ENCODE measurements at regions not wholly inside any gene's neighbourhood (a gene's known extent, or its start where the extent isn't known, plus 50 kb on each side); places are given as distances from the start of the nearest gene placed in this dataset.

DNA sequence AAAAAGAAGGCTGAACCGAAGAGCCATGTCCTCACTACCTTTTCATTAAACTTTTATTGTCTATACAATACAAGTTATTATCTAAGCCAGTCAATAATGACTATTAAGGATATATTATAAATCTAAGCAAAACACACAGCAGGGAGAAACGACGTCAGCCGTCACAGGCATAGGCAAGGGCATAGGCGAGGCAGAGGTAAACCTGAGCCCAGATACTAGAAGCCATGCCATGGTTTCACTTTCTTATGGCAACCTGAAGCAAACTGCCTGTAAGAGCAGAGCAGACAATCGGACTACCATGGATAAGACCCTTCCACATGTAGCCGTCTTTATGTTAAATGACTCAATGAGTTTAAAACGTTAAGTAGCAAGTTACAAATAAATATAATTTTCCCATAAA, 238.5 kb upstream of the ZNF521 start:
- TF ChIP-seq, protein P1, sequence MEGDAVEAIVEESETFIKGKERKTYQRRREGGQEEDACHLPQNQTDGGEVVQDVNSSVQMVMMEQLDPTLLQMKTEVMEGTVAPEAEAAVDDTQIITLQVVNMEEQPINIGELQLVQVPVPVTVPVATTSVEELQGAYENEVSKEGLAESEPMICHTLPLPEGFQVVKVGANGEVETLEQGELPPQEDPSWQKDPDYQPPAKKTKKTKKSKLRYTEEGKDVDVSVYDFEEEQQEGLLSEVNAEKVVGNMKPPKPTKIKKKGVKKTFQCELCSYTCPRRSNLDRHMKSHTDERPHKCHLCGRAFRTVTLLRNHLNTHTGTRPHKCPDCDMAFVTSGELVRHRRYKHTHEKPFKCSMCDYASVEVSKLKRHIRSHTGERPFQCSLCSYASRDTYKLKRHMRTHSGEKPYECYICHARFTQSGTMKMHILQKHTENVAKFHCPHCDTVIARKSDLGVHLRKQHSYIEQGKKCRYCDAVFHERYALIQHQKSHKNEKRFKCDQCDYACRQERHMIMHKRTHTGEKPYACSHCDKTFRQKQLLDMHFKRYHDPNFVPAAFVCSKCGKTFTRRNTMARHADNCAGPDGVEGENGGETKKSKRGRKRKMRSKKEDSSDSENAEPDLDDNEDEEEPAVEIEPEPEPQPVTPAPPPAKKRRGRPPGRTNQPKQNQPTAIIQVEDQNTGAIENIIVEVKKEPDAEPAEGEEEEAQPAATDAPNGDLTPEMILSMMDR (IDR thresholded peaks at IDR 0.05), result no peak
- TF ChIP-seq POLR2A (IDR thresholded peaks at IDR 0.05), result no peak

Measured in thyroid gland (tissue), 4 donors.